Astrocyte of the hippocampus (primary cell): ENCODE measurements at regions not wholly inside any gene's neighbourhood (a gene's known extent, or its start where the extent isn't known, plus 50 kb on each side); places are given as distances from the start of the nearest gene placed in this dataset.
A peak's percentile ranks its signal among the peaks of the same experiment; 100 is the strongest.

Experiments
- DNase-seq: peaks from one replicate; pipeline ENCODE4 v3.0.0; 2011; ENCODE audit warnings: low read depth, low spot score

- DNase-seq: no peak
Measured at GRCh38 chr12:61412201-61412600, 848.0 kb upstream of the USP15 start.

DNA sequence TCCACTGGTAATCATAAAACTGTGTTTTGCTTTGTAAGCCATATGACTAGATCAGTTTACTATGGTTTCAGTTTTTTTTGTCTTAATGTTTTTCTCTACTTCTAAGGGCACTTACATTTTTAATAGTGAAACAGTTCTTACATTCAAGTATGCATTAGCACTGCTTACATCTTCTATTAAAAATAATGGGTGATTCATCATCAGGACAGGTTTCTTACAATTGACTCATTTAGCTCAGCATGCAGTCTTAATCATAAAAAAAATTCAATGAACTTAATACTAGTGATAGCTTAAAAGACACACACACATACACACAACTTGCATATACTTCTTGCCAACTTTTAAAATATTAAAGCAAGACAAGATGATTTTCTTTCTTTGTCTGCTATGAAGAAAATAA lies 845.7 kb upstream of the USP15 start:
- no peak for DNase-seq

- no peak for DNase-seq
Measured at GRCh38 chr12:61422786-61423185, 837.4 kb upstream of the USP15 start.

- peak; percentile 2 for DNase-seq
Measured at GRCh38 chr12:61452076-61452475, 808.1 kb upstream of the USP15 start.

DNA sequence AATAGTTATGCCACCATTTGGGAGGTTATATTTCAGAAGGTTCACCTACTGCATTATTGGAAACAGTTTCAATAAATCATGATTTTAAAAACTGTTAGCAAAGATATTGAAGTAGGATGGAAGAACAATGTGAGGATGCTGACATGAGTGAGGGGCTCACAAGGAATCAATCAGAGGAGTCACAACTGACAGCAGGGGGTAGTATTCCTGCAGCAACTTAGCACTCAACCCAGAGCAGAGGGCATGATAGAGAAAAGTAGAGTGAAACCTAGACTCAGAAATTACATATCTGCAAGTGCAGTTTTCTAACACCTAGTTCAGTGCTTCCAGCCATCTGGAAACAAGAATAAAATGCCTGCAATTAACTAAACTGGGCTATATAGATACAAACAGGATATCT lies 772.5 kb upstream of the USP15 start:
- DNase-seq: no peak

GRCh38 chr12:61490526-61491498 lies 769.4 kb upstream of the USP15 start:
- peak; percentile 39 for DNase-seq

DNA sequence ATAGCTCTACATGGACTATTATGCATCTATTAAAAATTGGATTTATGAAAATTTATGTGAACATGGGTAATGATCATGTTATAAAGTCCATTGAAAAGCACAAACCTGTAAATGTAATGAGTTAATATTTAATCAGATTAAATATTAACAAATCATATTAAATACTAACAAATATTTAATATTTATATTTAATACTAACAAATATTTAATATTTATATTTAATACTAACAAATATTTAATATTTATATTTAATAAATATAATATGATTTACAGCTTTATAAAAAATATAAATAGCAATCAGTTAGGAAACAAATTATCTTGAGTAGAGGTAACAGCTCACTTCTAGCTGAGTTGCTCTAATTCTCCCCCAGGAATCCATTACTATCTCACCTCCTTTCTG lies 758.0 kb upstream of the USP15 start:
- no peak for DNase-seq

- DNase-seq: no peak
Measured at GRCh38 chr12:61504396-61505080, 755.7 kb upstream of the USP15 start.

DNA sequence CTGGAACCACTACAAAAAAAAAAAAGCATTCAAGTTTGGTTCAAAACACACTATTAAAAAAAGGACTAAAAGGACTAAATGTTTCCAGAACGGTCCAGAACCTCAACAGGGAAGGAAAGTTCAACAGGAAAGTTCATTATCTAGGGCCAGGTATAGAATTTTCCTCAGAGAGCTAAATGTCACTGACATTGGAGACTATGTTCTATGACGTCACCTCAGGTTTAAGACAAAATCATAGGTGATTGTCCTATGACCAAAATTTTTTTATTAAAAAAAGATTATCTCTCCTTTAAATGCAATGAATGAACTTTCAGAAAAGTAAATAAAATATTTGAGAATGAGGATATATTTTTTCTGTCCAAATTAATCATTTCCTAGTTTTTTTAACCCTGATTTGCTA lies 746.7 kb upstream of the USP15 start:
- no peak for DNase-seq

DNA sequence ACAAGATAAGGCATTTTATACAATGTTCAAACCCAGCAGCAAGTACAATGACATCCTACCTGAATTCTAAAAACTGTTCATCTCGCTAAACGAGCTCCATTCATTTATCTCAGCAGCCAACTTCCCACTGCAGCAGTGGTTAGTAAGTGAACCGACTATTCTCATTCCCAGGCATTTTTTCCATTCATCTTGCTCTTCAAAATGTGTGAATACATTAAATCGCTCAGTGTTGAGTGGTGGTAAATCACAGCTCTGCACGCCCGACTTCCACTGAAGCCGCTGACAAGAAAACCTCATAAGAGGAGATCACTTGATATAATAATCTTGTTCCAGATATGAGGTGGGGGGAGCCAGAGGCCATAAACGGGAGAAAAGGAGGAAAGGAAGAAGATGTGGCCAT lies 746.2 kb upstream of the USP15 start:
- DNase-seq: peak; percentile 8

DNA sequence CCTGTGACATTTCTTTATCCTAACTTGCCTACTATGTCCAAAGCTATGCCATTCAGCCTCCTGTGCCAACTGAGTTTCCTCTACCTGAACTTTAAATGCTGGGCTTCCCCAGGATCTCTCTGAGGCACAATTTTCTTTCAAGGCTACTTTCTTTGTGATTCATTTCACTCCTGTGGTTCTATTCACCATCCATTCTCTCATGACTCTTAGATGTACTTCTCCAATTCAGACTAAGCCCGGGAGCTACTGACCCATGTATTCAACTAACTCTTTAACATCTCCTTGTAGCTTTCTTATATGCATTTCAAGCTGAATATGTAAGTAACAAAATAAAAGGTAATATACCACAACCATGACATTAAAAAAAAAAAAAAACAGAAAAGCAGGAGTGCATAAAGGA lies 738.9 kb upstream of the USP15 start:
- DNase-seq: no peak

DNA sequence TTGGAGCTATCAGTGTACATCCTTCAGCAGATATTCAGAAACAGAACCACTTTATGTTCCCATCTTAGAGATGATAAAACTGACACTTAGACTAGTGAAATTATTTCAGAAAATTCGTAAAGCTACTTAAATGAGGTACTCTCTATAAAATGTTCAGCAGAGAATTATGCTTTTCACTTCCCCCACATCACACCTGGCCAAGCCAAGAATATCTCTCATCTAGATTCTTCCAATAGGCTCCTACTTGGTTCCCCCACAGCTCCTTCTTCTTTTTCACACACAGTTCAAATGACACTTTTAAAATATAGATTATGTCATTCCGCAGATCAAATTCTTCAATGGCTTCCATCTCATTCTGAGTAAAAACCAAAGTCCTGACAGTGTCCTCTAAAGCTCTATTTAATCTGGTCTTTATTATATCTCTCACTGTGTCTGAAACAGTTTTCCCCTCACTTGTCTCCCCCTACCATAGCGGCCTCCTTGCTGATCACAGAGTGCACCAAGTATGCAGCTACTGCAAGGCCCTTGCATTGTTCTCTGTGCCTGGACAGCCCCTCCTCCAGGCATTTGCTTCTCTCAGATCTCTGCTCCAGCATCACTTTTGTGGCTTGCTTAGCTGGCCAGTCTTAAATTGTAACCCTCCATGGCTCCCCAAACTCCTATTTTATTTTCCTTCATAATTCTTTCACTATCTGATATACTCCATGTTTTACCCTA lies 736.8 kb upstream of the USP15 start:
- no peak for DNase-seq

DNA sequence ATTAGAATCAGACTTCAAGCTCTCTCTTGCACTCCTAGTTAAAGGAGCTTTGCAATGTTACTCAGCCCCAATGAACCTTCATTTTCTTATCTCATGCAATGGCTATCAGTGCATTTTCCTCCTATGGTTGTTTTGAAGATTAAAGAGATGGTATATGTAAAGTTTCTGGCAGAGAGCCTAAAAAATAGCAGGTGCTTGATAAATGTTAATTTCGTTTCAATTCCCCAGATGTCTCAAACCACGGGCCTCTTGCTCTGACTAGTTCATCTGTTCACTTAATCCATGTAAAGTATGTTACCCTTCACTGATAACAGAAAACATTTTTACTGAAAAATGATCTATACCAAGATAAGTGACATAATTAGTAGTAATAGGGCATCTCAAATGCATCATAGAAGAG lies 735.4 kb upstream of the USP15 start:
- no peak for DNase-seq

GRCh38 chr12:61525331-61525730 lies 734.9 kb upstream of the USP15 start:
- DNase-seq: no peak

GRCh38 chr12:61530456-61530855 lies 729.7 kb upstream of the USP15 start:
- DNase-seq: no peak

GRCh38 chr12:61531195-61531594 lies 729.0 kb upstream of the USP15 start:
- no peak for DNase-seq

DNA sequence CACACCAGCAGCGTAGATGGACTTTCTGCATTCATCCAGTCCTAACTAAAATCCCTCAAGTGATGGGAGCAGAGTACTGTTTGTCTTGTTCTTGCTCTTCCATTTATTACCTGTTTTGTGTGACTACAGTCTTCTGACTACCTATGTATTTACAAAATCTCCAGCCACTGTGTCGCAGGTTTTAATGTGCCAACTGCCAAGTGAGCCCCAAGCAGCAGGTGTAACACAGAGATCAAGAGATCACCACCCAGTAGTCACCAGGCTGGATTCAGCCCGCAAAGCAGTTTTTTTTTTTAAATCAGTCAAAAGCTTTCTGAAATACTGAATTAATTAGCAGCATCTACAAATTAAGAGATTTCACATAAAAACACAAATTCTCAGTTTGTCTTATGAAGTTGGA lies 724.1 kb upstream of the USP15 start:
- DNase-seq: no peak

DNA sequence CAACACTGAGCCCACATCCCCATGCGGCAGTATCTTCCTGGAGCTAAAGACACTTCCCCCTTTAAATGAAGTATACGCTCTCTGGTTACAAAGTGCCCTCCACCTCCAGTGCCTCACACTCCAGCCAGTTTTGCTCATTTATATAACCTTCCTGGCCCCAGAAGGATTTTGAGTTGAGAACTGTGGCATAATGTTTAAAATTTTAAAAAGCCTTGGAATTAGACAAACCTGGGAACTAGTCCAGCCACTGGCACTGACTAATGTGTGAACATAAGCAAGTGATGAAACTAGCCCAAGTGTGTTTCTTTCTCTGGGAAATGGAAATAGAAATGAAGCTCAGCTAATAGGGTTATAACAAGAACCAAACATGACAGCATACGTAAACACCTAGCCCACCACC lies 723.7 kb upstream of the USP15 start:
- DNase-seq: peak; percentile 17

DNA sequence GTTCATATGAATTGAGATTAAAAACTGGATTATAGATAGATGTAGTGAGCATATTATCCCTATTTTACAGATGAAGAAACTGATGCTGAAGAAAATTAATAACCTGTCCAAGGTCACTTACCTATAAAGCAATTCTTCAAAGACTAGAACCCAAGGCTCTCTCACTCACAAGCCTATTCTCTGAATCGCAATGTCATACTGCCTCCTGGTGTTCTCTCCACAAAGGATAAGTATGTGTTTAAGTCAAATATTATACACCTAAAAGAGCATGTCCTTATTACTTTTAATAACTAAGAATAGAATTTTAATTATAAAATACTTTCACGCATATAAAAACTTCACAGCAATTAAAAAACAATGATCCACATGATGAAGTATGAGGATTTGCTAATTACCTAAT lies 721.3 kb upstream of the USP15 start:
- no peak for DNase-seq

- no peak for DNase-seq
Measured at GRCh38 chr12:61542551-61542950, 717.7 kb upstream of the USP15 start.

- no peak for DNase-seq
Measured at GRCh38 chr12:61546296-61546695, 713.9 kb upstream of the USP15 start.

- no peak for DNase-seq
Measured at GRCh38 chr12:61553091-61553490, 707.1 kb upstream of the USP15 start.
